ENCODE measurements at regions not wholly inside any gene's neighbourhood (a gene's known extent, or its start where the extent isn't known, plus 50 kb on each side); places are given as distances from the start of the nearest gene placed in this dataset.

DNA sequence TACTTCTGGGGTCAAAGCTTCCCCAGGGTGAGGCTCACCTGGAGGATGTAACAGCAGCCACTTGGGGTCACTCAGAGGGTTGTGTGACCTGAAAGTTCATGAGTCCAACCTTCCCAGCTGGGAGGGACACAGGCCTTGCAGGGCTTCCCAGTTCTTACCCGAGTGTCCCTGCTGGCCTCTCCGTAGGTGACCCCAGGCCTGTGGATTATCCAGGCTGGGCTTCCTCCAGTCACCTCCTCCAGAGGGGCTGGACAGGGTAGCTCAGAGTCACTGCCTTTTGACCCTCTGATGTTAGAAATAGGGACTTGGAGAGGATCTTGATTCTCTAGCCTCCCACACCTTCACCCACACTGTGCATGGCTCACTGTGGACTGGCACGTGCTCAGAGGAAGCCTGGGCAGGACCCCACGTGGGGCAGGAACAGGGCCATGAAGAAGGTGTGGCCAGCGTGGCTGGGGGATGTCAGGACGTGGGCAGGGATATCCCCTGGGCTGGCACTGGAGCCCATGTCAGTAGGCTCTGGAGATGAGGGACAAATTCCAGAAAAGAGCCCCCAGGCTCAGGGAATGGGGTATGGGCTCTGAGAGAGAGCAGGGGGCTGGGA, 131.8 kb downstream of the ACTL8 start:
- Histone ChIP-seq H3K9me2 (ENCODE audit: low read depth, low read length) (no peaks in the 10 kb centered on the region), H3K4me3 (ENCODE audit: low read depth, low read length, poor library complexity, severe bottlenecking) (no peak overlapping the region), H2AFZ (ENCODE audit: low read length) (no peak overlapping the region), H3K27ac (ENCODE audit: low read depth, low read length, poor library complexity, severe bottlenecking) (no peak overlapping the region), H3K9ac (ENCODE audit: low read length) (no peak overlapping the region), H3K4me2 (ENCODE audit: low read length) (no peak overlapping the region), H3F3A (ENCODE audit: insufficient read depth, low read length) (no peaks in the 10 kb centered on the region), H3K4me1 (ENCODE audit: insufficient read depth, low read length, severe bottlenecking) (no peaks in the 10 kb centered on the region), H3K79me2 (ENCODE audit: insufficient read depth, low read length) (no peaks in the 10 kb centered on the region), H3K27me3 (ENCODE audit: insufficient read depth, low read length) (peaks cover 4% of the 10 kb centered on the region; the same call in 1 of the 2 replicates), H3K36me3 (ENCODE audit: insufficient read depth, low read length) (no peaks in the 10 kb centered on the region), H3K9me3 (ENCODE audit: low read length) (no peaks in the 10 kb centered on the region), H4K20me1 (ENCODE audit: insufficient read depth, low read length) (no peaks in the 10 kb centered on the region)
- TF ChIP-seq CTCF (IDR thresholded peaks at IDR 0.05; ENCODE audit: low read length) (no peak), EZH2 (IDR thresholded peaks at IDR 0.05; ENCODE audit: borderline replicate concordance, low read length) (no peak)

DNA sequence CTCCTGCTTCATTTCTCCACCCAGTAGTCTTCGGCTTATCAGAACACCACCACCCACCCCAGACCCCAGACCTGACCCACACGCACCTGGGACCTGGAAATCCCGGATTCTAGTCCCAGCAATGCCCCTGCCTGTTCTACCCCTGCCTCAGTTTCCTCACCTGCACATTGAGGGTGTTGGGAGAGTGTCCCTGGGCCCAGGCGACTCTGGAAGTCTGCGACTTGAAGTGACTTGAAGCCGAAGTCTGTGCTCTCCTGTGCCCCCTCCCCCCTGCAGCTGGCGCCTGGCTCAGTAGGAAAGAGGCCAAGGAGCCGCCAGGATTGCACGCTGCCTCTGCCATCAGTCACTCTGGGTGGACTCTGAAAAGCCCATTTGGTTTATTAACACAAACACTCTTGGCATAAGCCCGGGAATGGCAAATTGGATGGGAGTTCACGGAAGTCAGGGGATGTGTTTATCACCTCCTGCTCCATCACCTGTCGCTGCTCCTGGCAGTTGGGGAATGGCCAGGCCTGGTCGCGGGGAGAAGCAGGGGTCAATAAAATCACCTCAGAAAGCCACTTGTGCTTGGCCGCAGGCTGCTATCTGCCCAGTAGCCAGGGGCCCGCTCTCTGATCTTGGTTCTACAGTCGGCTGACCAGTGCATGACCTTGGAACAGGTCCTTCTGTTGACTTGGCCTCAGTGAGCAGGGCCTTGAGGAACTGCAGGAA, 132.7 kb downstream of the ACTL8 start:
- no peak for TF ChIP-seq EZH2 (IDR thresholded peaks at IDR 0.05; ENCODE audit: borderline replicate concordance, low read length)
- no peak for TF ChIP-seq CTCF (IDR thresholded peaks at IDR 0.05; ENCODE audit: low read length)

DNA sequence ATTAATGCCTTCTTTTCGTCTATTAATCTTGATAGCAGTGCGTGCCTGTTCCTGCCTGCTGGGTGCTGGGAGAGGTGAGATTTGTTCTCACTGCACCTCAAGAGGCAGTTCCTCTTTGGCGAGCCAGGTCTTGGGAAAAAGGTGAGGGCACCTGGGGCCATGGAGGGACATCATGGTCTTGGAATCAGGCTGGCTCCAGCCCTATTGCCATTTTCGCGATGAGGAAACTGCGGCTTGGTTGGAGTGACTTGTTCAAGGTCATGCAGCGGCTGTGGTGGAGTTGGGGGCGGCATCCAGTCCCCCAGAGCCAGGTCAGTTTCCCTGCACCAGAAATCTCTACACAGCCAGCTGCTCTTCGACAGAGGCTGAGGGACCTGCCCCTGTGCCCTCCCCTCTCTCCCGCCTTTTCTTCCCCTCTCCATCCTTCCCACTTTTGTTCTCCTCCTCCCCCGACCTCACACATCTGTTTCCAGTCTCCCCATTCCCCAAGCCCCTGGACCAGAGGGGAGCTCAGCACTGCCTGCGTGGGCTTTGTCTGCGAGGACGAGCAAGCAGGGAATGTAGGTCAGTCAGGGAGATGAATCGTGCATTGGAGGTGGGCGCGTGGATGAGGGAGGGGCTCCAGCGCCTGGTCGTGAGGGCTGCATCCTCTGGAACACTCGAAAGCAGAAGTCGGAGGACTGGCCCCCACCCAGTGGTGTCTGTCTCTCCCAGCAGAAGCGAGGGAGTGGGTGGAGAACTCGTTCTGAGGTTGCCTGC, 135.1 kb downstream of the ACTL8 start:
- Histone ChIP-seq H3K36me3 (ENCODE audit: insufficient read depth, low read length) (no peaks in the 10 kb centered on the region), H3F3A (ENCODE audit: insufficient read depth, low read length) (no peaks in the 10 kb centered on the region), H3K9me2 (ENCODE audit: low read depth, low read length) (no peaks in the 10 kb centered on the region), H3K27ac (ENCODE audit: low read depth, low read length, poor library complexity, severe bottlenecking) (no peak overlapping the region), H3K4me3 (ENCODE audit: low read depth, low read length, poor library complexity, severe bottlenecking) (no peak overlapping the region), H3K9ac (ENCODE audit: low read length) (no peak overlapping the region), H2AFZ (ENCODE audit: low read length) (no peak overlapping the region), H3K79me2 (ENCODE audit: insufficient read depth, low read length) (no peaks in the 10 kb centered on the region), H3K9me3 (ENCODE audit: low read length) (no peaks in the 10 kb centered on the region), H3K4me1 (ENCODE audit: insufficient read depth, low read length, severe bottlenecking) (no peaks in the 10 kb centered on the region), H4K20me1 (ENCODE audit: insufficient read depth, low read length) (no peaks in the 10 kb centered on the region), H3K4me2 (ENCODE audit: low read length) (no peak overlapping the region), H3K27me3 (ENCODE audit: insufficient read depth, low read length) (0 out of 2 replicates have a peak, but pooled peaks cover 4% of the 10 kb centered on the region)
- no peak for TF ChIP-seq CTCF (IDR thresholded peaks at IDR 0.05; ENCODE audit: low read length)
- no peak for TF ChIP-seq EZH2 (IDR thresholded peaks at IDR 0.05; ENCODE audit: borderline replicate concordance, low read length)

More for the DNA sequence above, 132.7 kb downstream of the ACTL8 start:
- H3K36me3 ChIP-seq (ENCODE audit: insufficient read depth, low read length), result no peaks in the 10 kb centered on the region
- H3K9me3 ChIP-seq (ENCODE audit: low read length), result no peaks in the 10 kb centered on the region
- H3K4me3 ChIP-seq (ENCODE audit: low read depth, low read length, poor library complexity, severe bottlenecking), result no peak overlapping the region
- no peaks in the 10 kb centered on the region for H3K9me2 ChIP-seq (ENCODE audit: low read depth, low read length)
- no peak overlapping the region for H3K4me2 ChIP-seq (ENCODE audit: low read length)
- H3K27ac ChIP-seq (ENCODE audit: low read depth, low read length, poor library complexity, severe bottlenecking), result no peak overlapping the region
- no peaks in the 10 kb centered on the region for H3K4me1 ChIP-seq (ENCODE audit: insufficient read depth, low read length, severe bottlenecking)
- H3K27me3 ChIP-seq (ENCODE audit: insufficient read depth, low read length), result peaks cover 4% of the 10 kb centered on the region; the same call in 1 of the 2 replicates
- H3K9ac ChIP-seq (ENCODE audit: low read length), result no peak overlapping the region
- no peaks in the 10 kb centered on the region for H3F3A ChIP-seq (ENCODE audit: insufficient read depth, low read length)
- no peaks in the 10 kb centered on the region for H3K79me2 ChIP-seq (ENCODE audit: insufficient read depth, low read length)
- H2AFZ ChIP-seq (ENCODE audit: low read length), result no peak overlapping the region
- H4K20me1 ChIP-seq (ENCODE audit: insufficient read depth, low read length), result no peaks in the 10 kb centered on the region

All from OCI-LY1 (cell line).